HCT116 (cell line): ENCODE measurements at regions not wholly inside any gene's neighbourhood (a gene's known extent, or its start where the extent isn't known, plus 50 kb on each side); places are given as distances from the start of the nearest gene placed in this dataset.

Experiments used
- ATAC-seq: fragments of 200-7000 bp; cut with Tn5 transposase; 2 replicates; pipeline ENCODE4 v1.9.1; 2020; ENCODE audit warnings: mild to moderate bottlenecking, moderate library complexity
- BruUV-seq: library from RNA; stranded (reverse); fragments of 400-500 nt; replicated peaks from 2 replicates; lab custom pipeline; 2021; lab: Mats Ljungman, UMichigan
- CTCF ChIA-PET: fragments of 300-600 bp; sonication (Branson Sonifier 250); formaldehyde crosslinking; loops from one replicate; lab custom pipeline; 2021; ENCODE audit warnings: antibody characterized with exemption; lab: Charles Lee
- POLR2A ChIA-PET: fragments of 300-600, 350-600 bp; sonication (Branson Sonifier 250); formaldehyde crosslinking; loops from one replicate; lab custom pipeline; 2021; ENCODE audit warnings: antibody characterized with exemption; lab: Charles Lee
- RAD21 ChIA-PET, 2 experiments: fragments of 300-600 bp; sonication (Branson Sonifier 250); formaldehyde crosslinking; loops; one replicate each; lab custom pipeline; 2023; ENCODE audit warnings: low total read pairs in 2 of 2; ENCODE audit not compliant: uncharacterized antibody in 2 of 2, unreplicated experiment in 2 of 2, low non-redundant PET in 1 of 2; lab: Charles Lee
- DNase-seq: peaks from one replicate; pipeline ENCODE4 v3.0.0-alpha.2; 2010; ENCODE audit warnings: low read depth, low spot score
- H2AFZ ChIP-seq: fragments of 200-600 bp; shearing (Covaris generic), sonication (generic); 2 replicates; pipeline ENCODE4 v1.6.1; 2017; ENCODE audit warnings: low read depth, mixed run types, mixed read lengths, antibody characterized with exemption, low read length; ENCODE audit not compliant: poor library complexity, severe bottlenecking
- H3K27ac ChIP-seq: 2 replicates; pipeline ENCODE4 v1.5.1; 2012; ENCODE audit warnings: low read depth, low read length
- H3K27me3 ChIP-seq: fragments of 200-600 bp; sonication (generic); 2 replicates; pipeline ENCODE4 v1.6.1; 2016; ENCODE audit warnings: mixed run types, low read length, mixed read lengths; ENCODE audit not compliant: insufficient read depth
- H3K36me3 ChIP-seq, 2 experiments: fragments of 200-500 bp in 1 of 2; fragments of 200-600 bp in 1 of 2; sonication (Bioruptor generic) in 1 of 2; sonication (generic) in 1 of 2; 2 replicates each; pipeline versions ENCODE4 v1.5.1 to v1.6.1; 2014 to 2016; ENCODE audit warnings: low read length in 2 of 2, inconsistent platforms in 1 of 2, mixed read lengths in 1 of 2, mixed run types in 1 of 2; ENCODE audit not compliant: insufficient read depth in 2 of 2, control insufficient read depth in 1 of 2
- H3K4me1 ChIP-seq, 2 experiments: fragments of 200-600 bp in 1 of 2; sonication (generic) in 1 of 2; 2 replicates each; pipeline versions ENCODE4 v1.5.1 to v1.6.1; 2012 to 2017; ENCODE audit warnings: low read length in 2 of 2, inconsistent platforms in 1 of 2, mild to moderate bottlenecking in 1 of 2, mixed read lengths in 1 of 2, mixed run types in 1 of 2, moderate library complexity in 1 of 2; ENCODE audit not compliant: insufficient read depth in 2 of 2, control insufficient read depth in 1 of 2
- H3K4me2 ChIP-seq: fragments of 200-600 bp; sonication (generic); 2 replicates; pipeline ENCODE4 v1.6.1; 2017; ENCODE audit warnings: mixed run types, low read length, mixed read lengths
- H3K4me3 ChIP-seq, 2 experiments: fragments of 200-600 bp in 1 of 2; sonication (generic) in 1 of 2; replicated peaks in 1 of 2; 2 replicates each; pipeline ENCODE4 v1.5.1; 2011 to 2016; ENCODE audit warnings: low read length in 2 of 2, control low read depth in 1 of 2, low read depth in 1 of 2, mild to moderate bottlenecking in 1 of 2, mixed read lengths in 1 of 2, mixed run types in 1 of 2
- H3K79me2 ChIP-seq: fragments of 200-600 bp; sonication (generic); 2 replicates; pipeline ENCODE4 v1.6.1; 2017; ENCODE audit warnings: mild to moderate bottlenecking, mixed run types, low read length, moderate library complexity, mixed read lengths; ENCODE audit not compliant: insufficient read depth
- H3K9ac ChIP-seq: fragments of 200-600 bp; sonication (generic); 2 replicates; pipeline ENCODE4 v1.6.1; 2016; ENCODE audit warnings: low read length, mixed read lengths
- H3K9me2 ChIP-seq: fragments of 200-600 bp; sonication (generic), shearing (Covaris generic); 2 replicates; pipeline ENCODE4 v1.6.1; 2017; ENCODE audit warnings: mixed run types, mild to moderate bottlenecking, moderate library complexity; ENCODE audit not compliant: insufficient read depth
- H3K9me3 ChIP-seq, 2 experiments: fragments of 200-500 bp in 1 of 2; fragments of 200-600 bp in 1 of 2; sonication (Bioruptor generic) in 1 of 2; sonication (generic) in 1 of 2; 2 replicates each; pipeline ENCODE4 v1.6.1; 2014 to 2017; ENCODE audit warnings: low read length in 2 of 2, mixed read lengths in 2 of 2, inconsistent platforms in 1 of 2, low read depth in 1 of 2, mild to moderate bottlenecking in 1 of 2, mixed run types in 1 of 2, moderate library complexity in 1 of 2; ENCODE audit not compliant: control insufficient read depth in 1 of 2, insufficient read depth in 1 of 2
- H4K20me1 ChIP-seq: fragments of 200-600 bp; sonication (generic), shearing (Covaris generic); 2 replicates; pipeline ENCODE4 v1.6.1; 2017; ENCODE audit warnings: mixed run types, mild to moderate bottlenecking, moderate library complexity; ENCODE audit not compliant: insufficient read depth
- CBX3 ChIP-seq: IDR thresholded peaks from 2 replicates; pipeline ENCODE4 v1.6.1; 2012; ENCODE audit warnings: low read depth
- EGR1 ChIP-seq: IDR thresholded peaks from 2 replicates; pipeline ENCODE4 v1.6.1; 2012; ENCODE audit warnings: low read depth
- ELF1 ChIP-seq: IDR thresholded peaks from 2 replicates; pipeline ENCODE4 v1.6.1; 2012; ENCODE audit warnings: low read depth, borderline replicate concordance
- EZH2 ChIP-seq: fragments of 200-600 bp; sonication (generic); IDR thresholded peaks from 2 replicates; pipeline ENCODE4 v1.6.1; 2017; ENCODE audit warnings: antibody characterized with exemption, mixed run types
- EZH2phosphoT487 ChIP-seq: fragments of 200-600 bp; IDR thresholded peaks from 2 replicates; pipeline ENCODE4 v1.6.1; 2018; ENCODE audit warnings: antibody characterized with exemption, borderline replicate concordance
- JUND ChIP-seq: IDR thresholded peaks from 2 replicates; pipeline ENCODE4 v1.6.1; 2012
- POLR2AphosphoS5 ChIP-seq: IDR thresholded peaks from 2 replicates; pipeline ENCODE4 v1.6.1; 2011; ENCODE audit warnings: mild to moderate bottlenecking, low read depth, low read length, moderate library complexity
- RAD21 ChIP-seq: IDR thresholded peaks from 2 replicates; pipeline ENCODE4 v1.6.1; 2012; ENCODE audit warnings: low read depth, mild to moderate bottlenecking
- SIN3A ChIP-seq: IDR thresholded peaks from 2 replicates; pipeline ENCODE4 v1.6.1; 2012; ENCODE audit warnings: low read depth
- SRF ChIP-seq: IDR thresholded peaks from 2 replicates; pipeline ENCODE4 v1.6.1; 2012; ENCODE audit warnings: low read depth
- TCF7L2 ChIP-seq: IDR thresholded peaks from 2 replicates; pipeline ENCODE4 v1.7.0; 2011; ENCODE audit warnings: borderline replicate concordance, inconsistent platforms; ENCODE audit not compliant: insufficient read depth, insufficient read length; ENCODE audit errors: extremely low read depth
- ZNF274 ChIP-seq: fragments of 200-500 bp; sonication (Bioruptor generic); IDR thresholded peaks from 2 replicates; pipeline ENCODE4 v1.6.1; 2014; ENCODE audit warnings: mild to moderate bottlenecking, low read depth, low read length, inconsistent platforms
- intact Hi-C: fragments of 100-400 bp; cut with micrococcal nuclease; formaldehyde crosslinking; loops from 2 replicates; pipeline ENCODE4 v1.10.0; 2022
- TF ChIP-seq, protein P1 (sequence below): IDR thresholded peaks from 2 replicates; pipeline ENCODE4 v1.6.1; 2011; ENCODE audit warnings: mild to moderate bottlenecking, low read length, moderate library complexity; ENCODE audit not compliant: insufficient replicate concordance; ENCODE audit errors: extremely low read depth
- TF ChIP-seq, protein P2 (sequence below): IDR thresholded peaks from 2 replicates; pipeline ENCODE4 v1.6.1; 2012; ENCODE audit warnings: low read depth
- TF ChIP-seq, protein P3 (sequence below), 3 experiments: fragments of 200-600 bp in 1 of 3; sonication (generic) in 1 of 3; IDR thresholded peaks in 2 of 3; conservative IDR thresholded peaks in 1 of 3; 2 replicates each; pipeline ENCODE4 v1.5.1; 2012 to 2017; ENCODE audit warnings: low read depth in 2 of 3, low read length in 2 of 3, antibody characterized with exemption in 1 of 3, borderline replicate concordance in 1 of 3, control low read depth in 1 of 3, mild to moderate bottlenecking in 1 of 3, mixed read lengths in 1 of 3, mixed run types in 1 of 3, moderate library complexity in 1 of 3; ENCODE audit not compliant: insufficient read depth in 1 of 3
- TF ChIP-seq, protein P4 (sequence below): IDR thresholded peaks from 2 replicates; pipeline ENCODE4 v1.6.1; 2012

DNA sequence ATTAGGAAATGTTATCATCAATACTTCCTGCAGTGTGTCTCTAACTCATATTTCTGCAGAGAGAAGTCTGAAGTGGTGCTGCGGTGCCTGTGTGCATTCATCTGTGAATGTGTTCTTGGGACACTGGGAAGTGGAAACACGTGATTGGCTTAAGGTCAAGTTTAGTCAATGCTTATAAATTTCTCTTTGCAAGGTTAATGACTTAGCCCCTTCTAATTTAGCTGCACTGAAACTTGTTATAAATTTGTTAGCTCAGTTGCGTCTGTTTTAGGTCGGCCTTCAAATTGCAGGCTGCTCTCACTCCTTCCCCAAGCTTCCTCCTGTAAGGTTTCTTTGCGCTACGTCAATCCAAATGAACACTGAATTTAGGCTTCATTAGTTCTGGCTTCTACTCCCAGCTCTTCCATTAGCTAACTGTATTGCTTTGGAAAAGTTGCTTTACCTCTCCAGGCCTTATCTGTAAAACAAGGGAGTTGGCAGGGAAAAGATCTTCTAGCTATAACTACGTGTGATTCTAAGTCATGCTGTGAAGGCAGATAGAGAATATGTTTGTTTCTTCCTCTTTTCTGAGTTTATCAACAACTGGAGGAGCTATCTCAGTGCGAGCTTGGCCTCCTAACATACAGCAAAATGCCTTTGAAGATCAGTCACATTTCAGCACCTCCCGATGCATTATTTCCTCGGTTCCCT lies 341.8 kb downstream of the NFIB start:
- no peaks in the 10 kb centered on the region for H3K27me3 ChIP-seq
- no peaks in the 10 kb centered on the region for H3K36me3 ChIP-seq
- POLR2A ChIA-PET, result no interaction called here
- no peak for DNase-seq
- BruUV-seq, result no TSS peak
- RAD21 ChIA-PET, result no interaction called here
- H3K9me2 ChIP-seq, result no peaks in the 10 kb centered on the region
- H3K4me3 ChIP-seq, result no peak overlapping the region
- H3K4me2 ChIP-seq, result no peak overlapping the region
- no peak for ATAC-seq
- no peaks in the 10 kb centered on the region for H3K79me2 ChIP-seq
- H2AFZ ChIP-seq, result no peak overlapping the region
- H3K27ac ChIP-seq, result no peak overlapping the region
- H3K9ac ChIP-seq, result no peak overlapping the region
- no peaks in the 10 kb centered on the region for H3K4me1 ChIP-seq
- TF ChIP-seq POLR2AphosphoS5, result no peak
- TF ChIP-seq, protein P1, sequence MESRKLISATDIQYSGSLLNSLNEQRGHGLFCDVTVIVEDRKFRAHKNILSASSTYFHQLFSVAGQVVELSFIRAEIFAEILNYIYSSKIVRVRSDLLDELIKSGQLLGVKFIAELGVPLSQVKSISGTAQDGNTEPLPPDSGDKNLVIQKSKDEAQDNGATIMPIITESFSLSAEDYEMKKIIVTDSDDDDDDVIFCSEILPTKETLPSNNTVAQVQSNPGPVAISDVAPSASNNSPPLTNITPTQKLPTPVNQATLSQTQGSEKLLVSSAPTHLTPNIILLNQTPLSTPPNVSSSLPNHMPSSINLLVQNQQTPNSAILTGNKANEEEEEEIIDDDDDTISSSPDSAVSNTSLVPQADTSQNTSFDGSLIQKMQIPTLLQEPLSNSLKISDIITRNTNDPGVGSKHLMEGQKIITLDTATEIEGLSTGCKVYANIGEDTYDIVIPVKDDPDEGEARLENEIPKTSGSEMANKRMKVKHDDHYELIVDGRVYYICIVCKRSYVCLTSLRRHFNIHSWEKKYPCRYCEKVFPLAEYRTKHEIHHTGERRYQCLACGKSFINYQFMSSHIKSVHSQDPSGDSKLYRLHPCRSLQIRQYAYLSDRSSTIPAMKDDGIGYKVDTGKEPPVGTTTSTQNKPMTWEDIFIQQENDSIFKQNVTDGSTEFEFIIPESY, result no peak
- no peak for TF ChIP-seq SIN3A
- TF ChIP-seq, protein P2, sequence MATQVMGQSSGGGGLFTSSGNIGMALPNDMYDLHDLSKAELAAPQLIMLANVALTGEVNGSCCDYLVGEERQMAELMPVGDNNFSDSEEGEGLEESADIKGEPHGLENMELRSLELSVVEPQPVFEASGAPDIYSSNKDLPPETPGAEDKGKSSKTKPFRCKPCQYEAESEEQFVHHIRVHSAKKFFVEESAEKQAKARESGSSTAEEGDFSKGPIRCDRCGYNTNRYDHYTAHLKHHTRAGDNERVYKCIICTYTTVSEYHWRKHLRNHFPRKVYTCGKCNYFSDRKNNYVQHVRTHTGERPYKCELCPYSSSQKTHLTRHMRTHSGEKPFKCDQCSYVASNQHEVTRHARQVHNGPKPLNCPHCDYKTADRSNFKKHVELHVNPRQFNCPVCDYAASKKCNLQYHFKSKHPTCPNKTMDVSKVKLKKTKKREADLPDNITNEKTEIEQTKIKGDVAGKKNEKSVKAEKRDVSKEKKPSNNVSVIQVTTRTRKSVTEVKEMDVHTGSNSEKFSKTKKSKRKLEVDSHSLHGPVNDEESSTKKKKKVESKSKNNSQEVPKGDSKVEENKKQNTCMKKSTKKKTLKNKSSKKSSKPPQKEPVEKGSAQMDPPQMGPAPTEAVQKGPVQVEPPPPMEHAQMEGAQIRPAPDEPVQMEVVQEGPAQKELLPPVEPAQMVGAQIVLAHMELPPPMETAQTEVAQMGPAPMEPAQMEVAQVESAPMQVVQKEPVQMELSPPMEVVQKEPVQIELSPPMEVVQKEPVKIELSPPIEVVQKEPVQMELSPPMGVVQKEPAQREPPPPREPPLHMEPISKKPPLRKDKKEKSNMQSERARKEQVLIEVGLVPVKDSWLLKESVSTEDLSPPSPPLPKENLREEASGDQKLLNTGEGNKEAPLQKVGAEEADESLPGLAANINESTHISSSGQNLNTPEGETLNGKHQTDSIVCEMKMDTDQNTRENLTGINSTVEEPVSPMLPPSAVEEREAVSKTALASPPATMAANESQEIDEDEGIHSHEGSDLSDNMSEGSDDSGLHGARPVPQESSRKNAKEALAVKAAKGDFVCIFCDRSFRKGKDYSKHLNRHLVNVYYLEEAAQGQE, result no peak
- TF ChIP-seq SRF, result no peak
- no peak for TF ChIP-seq RAD21
- no peak for TF ChIP-seq EGR1
- TF ChIP-seq TCF7L2, result no peak
- TF ChIP-seq, protein P3, sequence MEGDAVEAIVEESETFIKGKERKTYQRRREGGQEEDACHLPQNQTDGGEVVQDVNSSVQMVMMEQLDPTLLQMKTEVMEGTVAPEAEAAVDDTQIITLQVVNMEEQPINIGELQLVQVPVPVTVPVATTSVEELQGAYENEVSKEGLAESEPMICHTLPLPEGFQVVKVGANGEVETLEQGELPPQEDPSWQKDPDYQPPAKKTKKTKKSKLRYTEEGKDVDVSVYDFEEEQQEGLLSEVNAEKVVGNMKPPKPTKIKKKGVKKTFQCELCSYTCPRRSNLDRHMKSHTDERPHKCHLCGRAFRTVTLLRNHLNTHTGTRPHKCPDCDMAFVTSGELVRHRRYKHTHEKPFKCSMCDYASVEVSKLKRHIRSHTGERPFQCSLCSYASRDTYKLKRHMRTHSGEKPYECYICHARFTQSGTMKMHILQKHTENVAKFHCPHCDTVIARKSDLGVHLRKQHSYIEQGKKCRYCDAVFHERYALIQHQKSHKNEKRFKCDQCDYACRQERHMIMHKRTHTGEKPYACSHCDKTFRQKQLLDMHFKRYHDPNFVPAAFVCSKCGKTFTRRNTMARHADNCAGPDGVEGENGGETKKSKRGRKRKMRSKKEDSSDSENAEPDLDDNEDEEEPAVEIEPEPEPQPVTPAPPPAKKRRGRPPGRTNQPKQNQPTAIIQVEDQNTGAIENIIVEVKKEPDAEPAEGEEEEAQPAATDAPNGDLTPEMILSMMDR (IDR thresholded peaks at IDR 0.05 in 2 of 3, conservative IDR thresholded peaks at IDR 0.05 in 1 of 3; ENCODE audit: borderline replicate concordance in 1 of 3, insufficient read depth in 1 of 3, low read depth in 2 of 3, low read length in 2 of 3), result no peak
- no peak for TF ChIP-seq ZNF274
- TF ChIP-seq EZH2phosphoT487, result no peak
- TF ChIP-seq, protein P4, sequence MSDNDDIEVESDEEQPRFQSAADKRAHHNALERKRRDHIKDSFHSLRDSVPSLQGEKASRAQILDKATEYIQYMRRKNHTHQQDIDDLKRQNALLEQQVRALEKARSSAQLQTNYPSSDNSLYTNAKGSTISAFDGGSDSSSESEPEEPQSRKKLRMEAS, result no peak
- no peak for TF ChIP-seq ELF1
- TF ChIP-seq CBX3, result no peak
- TF ChIP-seq JUND, result no peak
- no peak for TF ChIP-seq EZH2
- intact Hi-C loops, result no loop called here
- H4K20me1 ChIP-seq, result no peaks in the 10 kb centered on the region
- CTCF ChIA-PET, result no interaction called here
- H3K9me3 ChIP-seq, result 0 out of 4 replicates have a peak, but pooled peaks cover 0 to 3% of the 10 kb centered on the region in 2 experiments
